GM23338 (cell line): ENCODE measurements at regions not wholly inside any gene's neighbourhood (a gene's known extent, or its start where the extent isn't known, plus 50 kb on each side); places are given as distances from the start of the nearest gene placed in this dataset.

Source experiments
- ATAC-seq: fragments of 200-7000 bp; cut with Tn5 transposase; 3 replicates; pipeline ENCODE4 v1.9.1; 2020
- DNase-seq: peaks from one replicate; pipeline ENCODE4 v3.0.0-alpha.2; 2015; ENCODE audit warnings: low spot score
- H2AFZ ChIP-seq: fragments of 200-600 bp; sonication (generic); 2 replicates; pipeline ENCODE4 v1.8.0; 2016; ENCODE audit warnings: antibody characterized with exemption, mild to moderate bottlenecking, moderate library complexity
- H3F3A ChIP-seq: fragments of 200-600 bp; sonication (generic); replicated peaks from 2 replicates; pipeline ENCODE4 v1.8.0; 2017; ENCODE audit warnings: antibody characterized with exemption, mixed run types, low read depth
- H3K27ac ChIP-seq: fragments of 200-600 bp; sonication (generic); 2 replicates; pipeline ENCODE4 v1.6.1; 2016; ENCODE audit warnings: low read depth
- H3K27me3 ChIP-seq: fragments of 200-600 bp; sonication (generic); 2 replicates; pipeline ENCODE4 v1.8.0; 2016; ENCODE audit warnings: mild to moderate bottlenecking, mixed run types, moderate library complexity; ENCODE audit not compliant: insufficient read depth
- H3K36me3 ChIP-seq: fragments of 200-600 bp; sonication (generic); 2 replicates; pipeline ENCODE4 v1.8.0; 2016; ENCODE audit warnings: mild to moderate bottlenecking; ENCODE audit not compliant: insufficient read depth
- H3K4me1 ChIP-seq: fragments of 200-600 bp; sonication (generic); 2 replicates; pipeline ENCODE4 v1.8.0; 2016; ENCODE audit warnings: mild to moderate bottlenecking, moderate library complexity; ENCODE audit not compliant: insufficient read depth
- H3K4me2 ChIP-seq: fragments of 200-600 bp; sonication (generic); 2 replicates; pipeline ENCODE4 v1.7.1; 2017; ENCODE audit warnings: mixed run types
- H3K4me3 ChIP-seq: fragments of 200-600 bp; sonication (generic); 2 replicates; pipeline ENCODE4 v1.6.1; 2016; ENCODE audit warnings: mixed run types
- H3K79me2 ChIP-seq: fragments of 200-600 bp; sonication (generic); replicated peaks from 2 replicates; pipeline ENCODE4 v1.8.0; 2017; ENCODE audit warnings: mild to moderate bottlenecking; ENCODE audit not compliant: insufficient read depth
- H3K9me2 ChIP-seq: fragments of 200-600 bp; sonication (generic); 2 replicates; pipeline ENCODE4 v1.8.0; 2017; ENCODE audit not compliant: insufficient read depth
- H4K20me1 ChIP-seq: fragments of 200-600 bp; sonication (generic); replicated peaks from 2 replicates; pipeline ENCODE4 v1.8.0; 2017; ENCODE audit warnings: mild to moderate bottlenecking; ENCODE audit not compliant: insufficient read depth
- H3K27ac Mint-ChIP-seq: 2 replicates; pipeline ENCODE4 v1.8.0; 2020; ENCODE audit warnings: inconsistent platforms, mild to moderate bottlenecking, moderate library complexity, mixed read lengths
- H3K27me3 Mint-ChIP-seq: 3 replicates; pipeline ENCODE4 v1.8.0; 2022; ENCODE audit warnings: low read depth, mild to moderate bottlenecking, moderate library complexity, mixed read lengths, inconsistent platforms; ENCODE audit not compliant: insufficient read depth, poor library complexity
- H3K36me3 Mint-ChIP-seq: 3 replicates; pipeline ENCODE4 v1.8.0; 2021; ENCODE audit warnings: low read depth, mild to moderate bottlenecking, inconsistent platforms, moderate library complexity, mixed read lengths
- H3K4me1 Mint-ChIP-seq: 3 replicates; pipeline ENCODE4 v1.8.0; 2020; ENCODE audit warnings: mild to moderate bottlenecking, inconsistent platforms, mixed read lengths
- H3K4me3 Mint-ChIP-seq: 3 replicates; pipeline ENCODE4 v1.8.0; 2021; ENCODE audit warnings: moderate library complexity, mild to moderate bottlenecking, inconsistent platforms, mixed read lengths
- H3K9me3 Mint-ChIP-seq: 3 replicates; pipeline ENCODE4 v1.8.0; 2020; ENCODE audit warnings: moderate library complexity, mild to moderate bottlenecking, inconsistent platforms, mixed read lengths
- CREB1 ChIP-seq: fragments of 250-450 bp; sonication (Bioruptor Pico); IDR thresholded peaks from 2 replicates; pipeline ENCODE4 v1.5.0; 2020; ENCODE audit warnings: low read depth, mild to moderate bottlenecking, moderate library complexity
- ETS1 ChIP-seq: IDR thresholded peaks from 2 replicates; pipeline ENCODE4 v1.6.1; 2016; ENCODE audit warnings: antibody characterized with exemption
- EZH2 ChIP-seq: fragments of 200-600 bp; sonication (generic); IDR thresholded peaks from one replicate; pipeline ENCODE4 v1.8.0; 2017; ENCODE audit warnings: antibody characterized with exemption, mild to moderate bottlenecking, low read depth; ENCODE audit not compliant: unreplicated experiment
- EZH2phosphoT487 ChIP-seq: fragments of 200-600 bp; sonication (generic); IDR thresholded peaks from one replicate; pipeline ENCODE4 v1.8.1; 2018; ENCODE audit warnings: antibody characterized with exemption; ENCODE audit not compliant: unreplicated experiment
- JUNB ChIP-seq: IDR thresholded peaks from one replicate; pipeline ENCODE4 v1.6.1; 2016; ENCODE audit warnings: antibody characterized with exemption; ENCODE audit not compliant: unreplicated experiment
- STAT1 ChIP-seq: IDR thresholded peaks from one replicate; pipeline ENCODE4 v1.6.1; 2016; ENCODE audit warnings: antibody characterized with exemption; ENCODE audit not compliant: unreplicated experiment
- ZNF114 ChIP-seq: fragments of 250-450 bp; sonication (Bioruptor Pico); IDR thresholded peaks from 2 replicates; pipeline ENCODE4 v1.5.0; 2020; ENCODE audit warnings: mild to moderate bottlenecking, moderate library complexity
- ZNF331 ChIP-seq: fragments of 250-450 bp; sonication (Bioruptor Pico); IDR thresholded peaks from 2 replicates; pipeline ENCODE4 v1.5.0; 2020; ENCODE audit warnings: low read depth, mild to moderate bottlenecking, moderate library complexity
- TF ChIP-seq, protein P1 (sequence below), 2 experiments: fragments of 200-600 bp in 1 of 2; sonication (generic) in 1 of 2; conservative IDR thresholded peaks; 2 replicates each; pipeline versions ENCODE4 v1.5.1 to v1.6.1; 2016 to 2017; ENCODE audit warnings: antibody characterized with exemption in 2 of 2, low read depth in 2 of 2, mild to moderate bottlenecking in 2 of 2, moderate library complexity in 1 of 2
- TF ChIP-seq, protein P2 (sequence below): IDR thresholded peaks from one replicate; pipeline ENCODE4 v1.6.1; 2018; ENCODE audit warnings: antibody characterized with exemption; ENCODE audit not compliant: unreplicated experiment

- TF ChIP-seq ETS1 (no peak), STAT1 (no peak), JUNB (no peak), ZNF331 (CRISPR knock-in tag) (no peak), ZNF114 (CRISPR knock-in tag) (no peak), EZH2phosphoT487 (no peak), CREB1 (CRISPR knock-in tag) (no peak)
- TF ChIP-seq, protein P1, sequence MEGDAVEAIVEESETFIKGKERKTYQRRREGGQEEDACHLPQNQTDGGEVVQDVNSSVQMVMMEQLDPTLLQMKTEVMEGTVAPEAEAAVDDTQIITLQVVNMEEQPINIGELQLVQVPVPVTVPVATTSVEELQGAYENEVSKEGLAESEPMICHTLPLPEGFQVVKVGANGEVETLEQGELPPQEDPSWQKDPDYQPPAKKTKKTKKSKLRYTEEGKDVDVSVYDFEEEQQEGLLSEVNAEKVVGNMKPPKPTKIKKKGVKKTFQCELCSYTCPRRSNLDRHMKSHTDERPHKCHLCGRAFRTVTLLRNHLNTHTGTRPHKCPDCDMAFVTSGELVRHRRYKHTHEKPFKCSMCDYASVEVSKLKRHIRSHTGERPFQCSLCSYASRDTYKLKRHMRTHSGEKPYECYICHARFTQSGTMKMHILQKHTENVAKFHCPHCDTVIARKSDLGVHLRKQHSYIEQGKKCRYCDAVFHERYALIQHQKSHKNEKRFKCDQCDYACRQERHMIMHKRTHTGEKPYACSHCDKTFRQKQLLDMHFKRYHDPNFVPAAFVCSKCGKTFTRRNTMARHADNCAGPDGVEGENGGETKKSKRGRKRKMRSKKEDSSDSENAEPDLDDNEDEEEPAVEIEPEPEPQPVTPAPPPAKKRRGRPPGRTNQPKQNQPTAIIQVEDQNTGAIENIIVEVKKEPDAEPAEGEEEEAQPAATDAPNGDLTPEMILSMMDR (conservative IDR thresholded peaks at IDR 0.05; ENCODE audit: low read depth in 2 of 2) = no peak
Observed at GRCh38 chr1:17895401-17895800, 140.3 kb downstream of the ACTL8 start (continued).

GRCh38 chr1:17895986-17896385, 140.9 kb downstream of the ACTL8 start:
- Histone ChIP-seq H3K4me1 (no peaks in the 10 kb centered on the region), H3K79me2 (no peaks in the 10 kb centered on the region), H3K9me2 (no peaks in the 10 kb centered on the region), H3K4me2 (no peak overlapping the region), H3F3A (no peaks in the 10 kb centered on the region), H3K27ac (no peak overlapping the region), H3K4me3 (no peak overlapping the region), H4K20me1 (no peaks in the 10 kb centered on the region), H2AFZ (no peak overlapping the region), H3K27me3 (no peaks in the 10 kb centered on the region), H3K36me3 (no peaks in the 10 kb centered on the region)
- Mint-ChIP-seq H3K4me1 (no peaks in the 10 kb centered on the region; the same call in 2 of the 3 replicates), H3K9me3 (no peaks in the 10 kb centered on the region), H3K27me3 (peaks cover 9% of the 10 kb centered on the region), H3K36me3 (no peaks in the 10 kb centered on the region), H3K4me3 (no peak overlapping the region), H3K27ac (no peak overlapping the region)
- ATAC-seq (no peak), DNase-seq (no peak)
- TF ChIP-seq ZNF114 (CRISPR knock-in tag) = no peak
- TF ChIP-seq, protein P1 (conservative IDR thresholded peaks at IDR 0.05; ENCODE audit: low read depth in 2 of 2) = no peak
- TF ChIP-seq JUNB = no peak
- no peak for TF ChIP-seq STAT1
- TF ChIP-seq, protein P2, sequence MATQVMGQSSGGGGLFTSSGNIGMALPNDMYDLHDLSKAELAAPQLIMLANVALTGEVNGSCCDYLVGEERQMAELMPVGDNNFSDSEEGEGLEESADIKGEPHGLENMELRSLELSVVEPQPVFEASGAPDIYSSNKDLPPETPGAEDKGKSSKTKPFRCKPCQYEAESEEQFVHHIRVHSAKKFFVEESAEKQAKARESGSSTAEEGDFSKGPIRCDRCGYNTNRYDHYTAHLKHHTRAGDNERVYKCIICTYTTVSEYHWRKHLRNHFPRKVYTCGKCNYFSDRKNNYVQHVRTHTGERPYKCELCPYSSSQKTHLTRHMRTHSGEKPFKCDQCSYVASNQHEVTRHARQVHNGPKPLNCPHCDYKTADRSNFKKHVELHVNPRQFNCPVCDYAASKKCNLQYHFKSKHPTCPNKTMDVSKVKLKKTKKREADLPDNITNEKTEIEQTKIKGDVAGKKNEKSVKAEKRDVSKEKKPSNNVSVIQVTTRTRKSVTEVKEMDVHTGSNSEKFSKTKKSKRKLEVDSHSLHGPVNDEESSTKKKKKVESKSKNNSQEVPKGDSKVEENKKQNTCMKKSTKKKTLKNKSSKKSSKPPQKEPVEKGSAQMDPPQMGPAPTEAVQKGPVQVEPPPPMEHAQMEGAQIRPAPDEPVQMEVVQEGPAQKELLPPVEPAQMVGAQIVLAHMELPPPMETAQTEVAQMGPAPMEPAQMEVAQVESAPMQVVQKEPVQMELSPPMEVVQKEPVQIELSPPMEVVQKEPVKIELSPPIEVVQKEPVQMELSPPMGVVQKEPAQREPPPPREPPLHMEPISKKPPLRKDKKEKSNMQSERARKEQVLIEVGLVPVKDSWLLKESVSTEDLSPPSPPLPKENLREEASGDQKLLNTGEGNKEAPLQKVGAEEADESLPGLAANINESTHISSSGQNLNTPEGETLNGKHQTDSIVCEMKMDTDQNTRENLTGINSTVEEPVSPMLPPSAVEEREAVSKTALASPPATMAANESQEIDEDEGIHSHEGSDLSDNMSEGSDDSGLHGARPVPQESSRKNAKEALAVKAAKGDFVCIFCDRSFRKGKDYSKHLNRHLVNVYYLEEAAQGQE = no peak
- TF ChIP-seq EZH2phosphoT487 = no peak
- no peak for TF ChIP-seq CREB1 (CRISPR knock-in tag)
- no peak for TF ChIP-seq ETS1
- TF ChIP-seq ZNF331 (CRISPR knock-in tag) = no peak
- TF ChIP-seq EZH2 = no peak
